Lung (tissue), 11 donors: ENCODE measurements at regions not wholly inside any gene's neighbourhood (a gene's known extent, or its start where the extent isn't known, plus 50 kb on each side); places are given as distances from the start of the nearest gene placed in this dataset.

ENCODE experiments used
- ATAC-seq: fragments of 200-7000 bp; cut with Tn5 transposase; one replicate; pipeline ENCODE4 v1.9.1; 2020; ENCODE audit warnings: moderate number of reproducible peaks; ENCODE audit not compliant: insufficient read depth, low FRiP score
- DNase-seq, 3 donors: peaks; one replicate each; pipeline ENCODE4 v3.0.0-alpha.2; 2013 to 2017
- H3K27ac ChIP-seq, 2 donors: one replicate each; pipeline ENCODE4 v1.5.1; 2013; ENCODE audit warnings: mild to moderate bottlenecking in 2 of 2, moderate library complexity in 2 of 2, control low read depth in 1 of 2, inconsistent platforms in 1 of 2, low read depth in 1 of 2, low read length in 1 of 2
- H3K27me3 ChIP-seq, 3 donors: one replicate each; pipeline ENCODE4 v1.5.1; 2013; ENCODE audit warnings: low read length in 2 of 3; ENCODE audit not compliant: control insufficient read depth in 3 of 3, insufficient read depth in 3 of 3
- H3K36me3 ChIP-seq, 4 donors: one replicate each; pipeline ENCODE4 v1.5.1; 2013; ENCODE audit warnings: low read length in 4 of 4, mild to moderate bottlenecking in 1 of 4, moderate library complexity in 1 of 4; ENCODE audit not compliant: control insufficient read depth in 4 of 4, insufficient read depth in 4 of 4
- H3K4me1 ChIP-seq, 5 donors: one replicate each; pipeline ENCODE4 v1.5.1; 2013; ENCODE audit warnings: low read length in 5 of 5, mild to moderate bottlenecking in 2 of 5, moderate library complexity in 1 of 5; ENCODE audit not compliant: control insufficient read depth in 5 of 5, insufficient read depth in 5 of 5
- H3K4me3 ChIP-seq: one replicate; pipeline ENCODE4 v1.5.1; 2013; ENCODE audit warnings: mild to moderate bottlenecking, control low read depth, moderate library complexity
- H3K9ac ChIP-seq, 2 donors: one replicate each; pipeline ENCODE4 v1.5.1; 2013; ENCODE audit warnings: low read length in 2 of 2, control low read depth in 1 of 2; ENCODE audit not compliant: insufficient read depth in 1 of 2
- H3K9me3 ChIP-seq, 4 donors: one replicate each; pipeline ENCODE4 v1.5.1; 2013; ENCODE audit warnings: low read length in 3 of 4, mild to moderate bottlenecking in 1 of 4, moderate library complexity in 1 of 4; ENCODE audit not compliant: control insufficient read depth in 4 of 4, insufficient read depth in 3 of 4
- CTCF ChIP-seq: IDR thresholded peaks from 2 replicates; pipeline ENCODE4 v1.5.1; 2012; ENCODE audit warnings: mild to moderate bottlenecking; ENCODE audit errors: control extremely low read depth, extremely low read depth
- WGBS, 2 donors: extraction: QIAGEN DNeasy Blood & Tissue Kit; methylation state at CpG; one replicate each; pipeline ENCODE4 v1.1.7; 2013; 5-methylcytosine and 5-hydroxymethylcytosine counted together
- donor health status: control.
- donor health status: control.
- donor health status: Bipolar disorder and iron deficiency.
- donor health status: healthy.
- donor health status: DM: yes; HTN: yes; CAD: no.

- no peaks in the 10 kb centered on the region for H3K27me3 ChIP-seq
- no peak for TF ChIP-seq CTCF
- no peak for DNase-seq
- no peak overlapping the region for H3K9ac ChIP-seq
- H3K27ac ChIP-seq = no peak overlapping the region
- ATAC-seq = no peak
- no peak overlapping the region for H3K4me3 ChIP-seq
- WGBS, 2 donors = 75 to 85% methylated on average over 3 of the region's 3 CpGs
- H3K9me3 ChIP-seq = no peaks in the 10 kb centered on the region
- peaks cover 0 to 9% (median 0%) of the 10 kb centered on the region in 5 donors for H3K4me1 ChIP-seq
- no peaks in the 10 kb centered on the region for H3K36me3 ChIP-seq
Measured at GRCh38 chr2:180677930-180678624, 302.3 kb upstream of the UBE2E3 start.

DNA sequence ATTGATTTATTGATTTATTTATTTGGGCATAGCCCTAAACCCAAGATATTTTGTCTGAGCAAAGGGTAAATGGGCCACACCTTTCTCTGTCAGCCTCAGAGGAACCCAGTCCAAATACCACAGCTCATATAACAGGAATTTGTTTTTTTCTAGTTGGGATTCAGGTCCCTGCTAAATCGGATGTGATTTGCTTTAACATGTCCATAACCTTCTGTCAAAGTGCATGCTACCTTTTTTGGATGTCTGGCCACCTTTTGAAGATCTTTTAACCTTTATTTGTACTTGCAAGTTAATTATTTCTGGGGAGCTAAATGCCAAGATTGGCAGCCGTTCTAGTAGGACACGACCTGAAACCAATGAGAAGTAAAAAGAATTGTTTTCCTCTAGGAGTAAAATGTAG lies 303.2 kb upstream of the UBE2E3 start:
- WGBS, 2 donors = 59 to 76% methylated on average over 3 of the region's 3 CpGs
- Histone ChIP-seq H3K9me3 (no peaks in the 10 kb centered on the region), H3K4me3 (no peak overlapping the region), H3K9ac (no peak overlapping the region), H3K27ac (no peak overlapping the region), H3K36me3 (no peaks in the 10 kb centered on the region), H3K27me3 (no peaks in the 10 kb centered on the region), H3K4me1 (peaks cover 0 to 9% (median 0%) of the 10 kb centered on the region in 5 donors)
- no peak for TF ChIP-seq CTCF
- ATAC-seq (no peak), DNase-seq (no peak)

- no peak for TF ChIP-seq CTCF
- H3K9me3 ChIP-seq = no peaks in the 10 kb centered on the region
- H3K36me3 ChIP-seq = no peaks in the 10 kb centered on the region
- H3K27ac ChIP-seq = no peak overlapping the region
- H3K4me3 ChIP-seq = no peak overlapping the region
- DNase-seq = no peak
- no peaks in the 10 kb centered on the region for H3K27me3 ChIP-seq
- H3K4me1 ChIP-seq = peaks cover 0 to 9% (median 0%) of the 10 kb centered on the region in 5 donors
- no peak overlapping the region for H3K9ac ChIP-seq
- 93 to 98% methylated on average over 1 of the region's 1 CpG for WGBS, 2 donors
- no peak for ATAC-seq
Measured at GRCh38 chr2:180676520-180677025, 303.8 kb upstream of the UBE2E3 start.
